GM20000 (cell line): ENCODE measurements at regions not wholly inside any gene's neighbourhood (a gene's known extent, or its start where the extent isn't known, plus 50 kb on each side); places are given as distances from the start of the nearest gene placed in this dataset.
"Not testable (repeated sequence)": the region's sequence is repeated elsewhere in the genome, so short reads cannot be mapped to it uniquely, and the experiment has no call there.

Experiments
- DNase-seq: peaks from one replicate; pipeline ENCODE4 v3.0.0; 2012; ENCODE audit warnings: low spot score
- TF ChIP-seq, protein P1 (sequence below): IDR thresholded peaks from 2 replicates; pipeline ENCODE4 v1.5.1; 2012; ENCODE audit warnings: mild to moderate bottlenecking, control low read depth; ENCODE audit errors: extremely low read depth, missing control alignments

- TF ChIP-seq, protein P1, sequence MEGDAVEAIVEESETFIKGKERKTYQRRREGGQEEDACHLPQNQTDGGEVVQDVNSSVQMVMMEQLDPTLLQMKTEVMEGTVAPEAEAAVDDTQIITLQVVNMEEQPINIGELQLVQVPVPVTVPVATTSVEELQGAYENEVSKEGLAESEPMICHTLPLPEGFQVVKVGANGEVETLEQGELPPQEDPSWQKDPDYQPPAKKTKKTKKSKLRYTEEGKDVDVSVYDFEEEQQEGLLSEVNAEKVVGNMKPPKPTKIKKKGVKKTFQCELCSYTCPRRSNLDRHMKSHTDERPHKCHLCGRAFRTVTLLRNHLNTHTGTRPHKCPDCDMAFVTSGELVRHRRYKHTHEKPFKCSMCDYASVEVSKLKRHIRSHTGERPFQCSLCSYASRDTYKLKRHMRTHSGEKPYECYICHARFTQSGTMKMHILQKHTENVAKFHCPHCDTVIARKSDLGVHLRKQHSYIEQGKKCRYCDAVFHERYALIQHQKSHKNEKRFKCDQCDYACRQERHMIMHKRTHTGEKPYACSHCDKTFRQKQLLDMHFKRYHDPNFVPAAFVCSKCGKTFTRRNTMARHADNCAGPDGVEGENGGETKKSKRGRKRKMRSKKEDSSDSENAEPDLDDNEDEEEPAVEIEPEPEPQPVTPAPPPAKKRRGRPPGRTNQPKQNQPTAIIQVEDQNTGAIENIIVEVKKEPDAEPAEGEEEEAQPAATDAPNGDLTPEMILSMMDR: no peak
- no peak for DNase-seq
These were observed 432.6 kb downstream of the TOX3 start for GRCh38 chr16:52114379-52114778.

DNA sequence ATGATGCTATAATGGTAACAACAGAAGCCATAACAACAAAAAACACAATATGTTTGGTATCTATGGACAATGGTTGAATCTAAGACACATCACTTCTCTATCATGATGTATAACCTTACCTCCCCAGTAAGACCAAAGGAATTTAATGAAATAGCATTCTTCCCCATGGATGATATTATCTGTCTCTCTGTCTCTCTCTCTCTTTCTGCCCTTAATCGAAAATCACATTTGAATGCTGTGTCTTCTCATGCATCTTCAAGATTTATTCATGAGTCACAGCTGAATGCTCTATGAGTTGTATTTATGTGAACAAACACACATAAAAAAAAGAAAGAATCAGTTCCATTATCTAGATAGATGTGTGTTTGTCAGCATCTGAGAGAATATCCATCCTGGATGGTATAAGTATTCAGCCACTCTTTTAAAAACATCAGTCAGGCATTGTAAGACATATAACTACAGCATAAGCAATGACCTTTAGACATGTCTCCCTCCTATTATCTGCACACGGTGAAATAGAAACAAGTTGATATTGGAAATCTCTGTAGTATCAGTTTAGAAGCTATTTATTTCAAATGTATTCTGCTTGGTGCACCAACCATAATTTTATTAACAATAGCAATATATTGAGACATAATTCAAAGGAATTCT, 433.3 kb downstream of the TOX3 start:
- DNase-seq: no peak
- TF ChIP-seq, protein P1: no peak

GRCh38 chr16:52104993-52105392, 441.9 kb downstream of the TOX3 start:
- DNase-seq: not testable (repeated sequence)

GRCh38 chr16:52103791-52104190, 443.2 kb downstream of the TOX3 start:
- DNase-seq: no peak

DNA sequence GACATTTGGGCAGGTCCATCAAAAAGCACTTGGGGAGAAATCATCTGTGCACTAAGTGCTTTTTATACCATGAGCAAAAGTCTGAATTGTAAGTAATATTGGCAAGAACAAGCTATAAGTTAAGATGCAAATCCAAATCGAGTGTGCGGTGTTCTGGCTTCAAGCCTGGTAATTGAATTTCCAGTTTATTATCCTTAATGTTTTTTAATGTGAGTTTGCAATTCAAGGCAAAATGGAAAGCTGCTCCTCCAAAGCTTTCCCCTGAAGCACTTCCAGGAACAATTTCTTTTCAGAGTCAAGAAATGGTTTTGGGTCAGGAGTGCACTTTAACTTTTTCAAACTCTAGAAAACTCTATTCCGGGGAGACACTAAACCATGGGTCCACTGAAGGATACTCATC, 445.7 kb downstream of the TOX3 start:
- TF ChIP-seq, protein P1: no peak
- DNase-seq: no peak

More at GRCh38 chr16:52103791-52104190, 443.2 kb downstream of the TOX3 start:
- TF ChIP-seq, protein P1: no peak

GRCh38 chr16:52099382-52099781, 447.6 kb downstream of the TOX3 start:
- no peak for DNase-seq

GRCh38 chr16:52095471-52095870, 451.5 kb downstream of the TOX3 start:
- DNase-seq: no peak
- TF ChIP-seq, protein P1: no peak

More at GRCh38 chr16:52099382-52099781, 447.6 kb downstream of the TOX3 start:
- TF ChIP-seq, protein P1: no peak

GRCh38 chr16:52092126-52092525, 454.8 kb downstream of the TOX3 start:
- TF ChIP-seq, protein P1: no peak
- no peak for DNase-seq
